Fibroblast of peridontal ligament (primary cell): ENCODE measurements at regions not wholly inside any gene's neighbourhood (a gene's known extent, or its start where the extent isn't known, plus 50 kb on each side); places are given as distances from the start of the nearest gene placed in this dataset.

ENCODE experiments used
- DNase-seq: peaks from one replicate; pipeline ENCODE4 v3.0.0-alpha.2; 2010; ENCODE audit errors: extremely low read depth

DNA sequence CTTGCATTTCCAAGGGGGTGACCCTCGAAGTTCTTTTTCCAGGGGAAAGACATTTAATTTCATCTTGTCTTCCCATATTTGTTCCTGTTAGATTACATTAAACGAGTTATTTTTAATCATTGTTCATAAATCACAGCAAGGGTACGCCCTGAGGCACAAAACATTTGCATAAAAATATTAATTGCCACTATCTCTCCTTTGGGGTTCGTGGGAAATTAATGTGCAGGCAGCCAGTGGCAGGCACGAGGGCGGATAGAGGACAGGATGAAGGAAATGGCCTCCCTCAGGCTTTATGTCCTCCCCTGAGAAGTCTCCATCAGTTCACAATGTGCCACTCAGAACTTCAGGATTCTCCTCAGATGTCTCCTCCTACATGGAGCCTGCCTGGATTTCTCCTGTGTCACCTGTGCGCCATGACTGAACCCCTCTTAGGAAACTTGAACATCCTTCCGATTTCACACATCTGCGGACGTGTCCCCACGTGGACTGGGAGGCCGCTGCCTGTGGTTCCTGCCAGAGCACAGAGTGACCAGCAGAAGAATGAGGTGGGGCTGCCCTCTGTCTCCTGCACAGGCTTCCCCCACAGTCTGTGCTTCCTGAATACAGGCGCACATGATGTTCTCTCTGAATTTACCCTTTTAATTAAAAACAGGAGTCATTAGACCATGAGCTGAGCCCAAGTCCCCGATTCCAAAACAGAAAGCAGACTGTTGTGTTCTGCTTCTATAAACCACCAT is 1085.9 kb downstream of the TBC1D22A start:
- no peak for DNase-seq

DNA sequence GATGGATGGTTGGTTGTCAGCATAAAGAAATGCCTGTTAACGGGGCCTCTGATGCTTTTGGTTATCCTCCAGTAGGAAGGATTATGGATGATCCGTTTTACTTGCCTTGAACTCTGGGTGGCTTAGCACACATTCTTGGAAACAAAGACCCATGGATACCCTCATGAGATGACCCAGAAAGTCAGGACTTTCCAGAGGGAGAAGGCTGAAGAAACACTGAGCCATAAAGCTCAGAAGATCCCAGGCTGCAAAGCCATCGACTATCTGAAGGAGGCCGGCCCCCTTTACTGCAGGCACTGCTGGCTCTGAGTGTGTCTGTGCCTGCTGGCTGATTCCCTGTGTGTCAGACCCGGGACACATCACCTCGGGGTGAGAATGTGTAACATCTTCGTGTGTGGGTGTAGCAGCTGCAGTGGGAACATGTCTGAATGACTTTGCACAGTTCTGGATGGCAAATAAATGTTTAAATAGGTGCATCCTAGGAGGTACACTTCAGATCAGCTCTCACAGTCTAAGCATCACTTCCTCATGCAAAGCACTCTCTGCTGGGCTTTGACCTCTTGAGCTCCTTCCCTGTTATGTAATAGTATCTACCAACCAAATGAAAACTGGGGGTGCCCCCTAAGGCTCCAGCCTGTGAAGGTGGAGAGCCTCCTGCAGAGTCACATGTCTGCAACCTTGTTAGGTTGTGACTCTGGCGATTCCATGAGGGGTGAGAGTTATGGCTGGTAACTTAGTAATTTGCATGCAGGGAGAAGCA is 1084.9 kb downstream of the TBC1D22A start:
- DNase-seq: no peak

DNA sequence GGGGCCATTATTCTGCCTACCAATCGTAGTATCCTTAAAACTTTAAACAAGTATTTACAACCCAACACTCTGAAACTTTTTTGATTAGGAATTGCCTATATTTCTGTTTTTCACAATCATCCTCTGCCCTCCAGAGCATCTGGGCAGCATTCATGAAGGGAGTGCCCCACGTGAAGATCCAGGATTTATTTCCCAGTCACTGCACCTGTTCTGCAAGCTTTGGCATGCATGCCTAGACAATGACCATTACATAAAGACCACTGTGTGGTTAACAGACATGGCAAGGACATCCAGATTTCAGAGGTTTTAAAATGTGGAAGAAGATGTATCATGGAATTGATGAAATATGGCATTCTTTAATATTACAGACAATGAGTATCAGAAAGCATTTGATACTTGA is 1083.8 kb downstream of the TBC1D22A start:
- no peak for DNase-seq

DNA sequence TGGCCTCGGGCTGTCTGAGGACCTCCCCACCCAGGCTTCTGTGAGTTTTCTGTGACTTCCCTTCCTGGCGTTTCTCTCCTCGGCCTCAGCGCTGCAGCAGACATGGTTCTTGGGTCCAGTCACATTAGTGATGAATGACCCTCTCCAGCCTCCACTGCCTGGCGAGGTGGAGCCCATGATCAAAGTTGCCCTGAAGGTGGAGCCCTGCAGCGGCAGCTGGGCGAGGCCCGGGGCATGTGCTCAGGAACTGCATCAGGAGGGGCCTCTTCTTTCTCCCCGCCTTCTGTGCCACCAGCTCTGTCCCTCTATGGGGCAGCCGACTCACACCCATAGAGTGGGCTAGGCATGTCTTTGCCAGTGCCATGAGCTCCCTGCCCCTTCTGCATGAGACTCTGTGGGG is 1079.7 kb downstream of the TBC1D22A start:
- DNase-seq: no peak

DNA sequence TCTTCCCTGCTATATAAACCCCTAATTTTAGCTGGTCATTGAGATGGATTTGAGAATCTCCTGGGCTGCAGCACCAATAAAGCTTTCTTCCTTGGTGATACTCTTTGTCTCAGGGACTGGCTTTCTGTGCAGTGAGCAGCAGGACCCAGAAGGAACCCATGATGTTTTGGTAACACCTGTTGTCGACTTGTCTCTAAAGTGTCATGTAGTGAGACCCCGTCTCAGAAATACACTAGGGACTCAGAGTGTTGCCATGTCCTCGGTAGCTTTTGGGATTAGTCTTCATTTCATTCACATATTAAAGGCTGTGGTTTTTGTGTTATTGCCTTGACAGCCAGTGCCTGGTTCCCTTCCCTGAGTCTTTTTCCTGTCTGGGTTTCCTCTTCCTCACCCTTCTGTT is 1078.7 kb downstream of the TBC1D22A start:
- no peak for DNase-seq

DNA sequence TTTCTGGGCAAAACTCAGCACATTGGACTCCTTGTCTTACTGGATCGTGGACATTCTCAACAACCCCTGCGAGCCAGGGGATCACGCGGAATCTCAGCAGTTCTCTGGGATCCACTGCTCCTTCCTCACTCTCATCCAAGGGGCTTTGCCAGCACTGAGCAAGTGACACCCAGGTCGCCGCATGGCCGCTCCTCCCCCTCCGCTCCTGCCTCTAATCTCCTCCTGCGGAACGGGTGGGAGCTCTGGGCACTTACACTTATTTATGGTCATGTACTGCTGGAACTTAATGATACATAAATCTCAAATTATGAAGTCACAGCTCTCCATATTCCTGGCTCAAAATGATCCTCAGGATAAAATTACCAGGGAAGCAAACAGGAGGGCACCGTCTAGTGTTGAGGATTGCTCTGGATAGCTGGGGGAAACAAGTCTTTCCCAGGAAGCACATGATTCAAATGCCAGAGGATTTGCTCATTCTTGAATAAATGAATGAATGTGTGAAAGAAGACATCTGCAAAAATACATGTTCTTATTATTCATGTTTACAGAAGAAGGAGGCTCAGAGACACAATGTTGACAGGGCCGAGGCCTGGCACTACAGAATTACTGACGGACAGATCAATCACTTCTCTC is 1077.3 kb downstream of the TBC1D22A start:
- no peak for DNase-seq

DNA sequence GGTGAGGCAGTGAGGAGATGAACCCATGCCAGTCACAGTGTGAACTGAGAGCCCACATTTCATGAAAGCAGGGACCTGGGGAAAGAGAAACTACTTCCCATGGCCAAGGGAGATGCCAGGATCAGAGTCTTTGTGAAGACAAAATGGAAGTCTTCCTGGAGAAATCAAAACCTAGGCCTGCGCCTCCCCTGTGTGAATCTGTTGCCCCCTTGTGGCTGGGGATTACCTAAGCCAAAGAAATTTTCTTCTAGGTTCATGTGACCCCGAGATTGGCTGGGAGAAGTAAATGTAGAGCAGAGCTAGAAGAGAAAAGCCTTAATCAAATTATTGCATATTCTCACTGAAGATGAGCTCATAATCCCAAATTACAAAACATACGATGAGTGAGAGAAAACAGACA is 1075.3 kb downstream of the TBC1D22A start:
- no peak for DNase-seq

DNA sequence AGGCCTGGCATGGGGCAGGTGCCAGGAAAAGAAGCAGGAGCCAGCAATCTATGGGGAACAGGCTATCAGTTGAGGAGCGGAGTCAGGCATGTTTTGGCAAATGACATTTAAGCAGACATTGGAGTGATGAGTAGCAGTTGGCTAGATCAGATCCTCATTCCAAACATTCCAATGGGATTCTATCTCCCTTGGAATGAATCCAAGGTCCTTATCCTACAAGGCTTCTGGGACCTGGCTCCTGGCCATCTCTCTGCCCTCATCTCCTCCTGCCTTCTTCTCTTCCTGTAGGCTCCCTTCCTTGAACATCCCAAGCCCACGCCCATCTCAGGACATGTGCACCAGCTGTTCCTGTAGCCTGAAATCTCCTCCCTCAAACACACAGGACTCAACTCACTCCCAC is 1074.5 kb downstream of the TBC1D22A start:
- DNase-seq: no peak

DNA sequence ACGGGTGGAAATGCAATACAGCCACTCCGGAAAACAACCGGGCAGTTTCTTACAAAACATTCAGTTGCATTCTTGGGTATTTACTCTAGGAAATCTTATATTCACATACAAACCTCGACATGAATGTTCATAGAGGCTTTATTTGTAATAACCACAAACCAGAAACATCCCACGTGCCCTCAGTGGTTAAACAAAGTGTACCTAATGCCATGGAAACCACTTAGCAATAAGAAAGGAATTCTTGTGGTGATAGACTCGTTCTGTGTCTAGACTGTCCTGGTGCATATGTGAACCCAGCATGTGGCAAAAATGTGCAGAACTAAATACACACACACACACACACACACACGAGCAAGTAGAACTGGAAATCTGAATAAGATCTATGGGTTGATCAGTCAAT is 1073.3 kb downstream of the TBC1D22A start:
- peak; percentile 1 for DNase-seq

DNA sequence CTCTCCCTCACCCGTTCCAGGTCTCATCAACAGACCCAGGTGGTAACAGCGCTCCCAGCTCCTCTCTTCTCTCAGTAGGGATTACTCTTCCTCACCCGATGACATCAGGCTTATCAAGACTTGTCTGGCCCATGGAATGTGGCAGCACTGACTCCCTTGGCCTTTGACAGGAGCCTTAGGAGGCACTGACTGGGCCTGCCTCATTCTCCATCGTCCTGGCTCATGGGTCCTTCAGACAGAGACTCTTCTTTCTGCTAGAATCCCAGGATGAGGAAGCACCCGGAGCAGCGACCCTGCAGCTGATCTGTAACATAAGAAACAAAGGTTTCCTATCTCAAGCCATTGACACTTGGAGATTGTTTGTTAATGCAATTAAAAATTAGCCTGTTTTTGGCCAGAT is 1063.6 kb downstream of the TBC1D22A start:
- DNase-seq: no peak

DNA sequence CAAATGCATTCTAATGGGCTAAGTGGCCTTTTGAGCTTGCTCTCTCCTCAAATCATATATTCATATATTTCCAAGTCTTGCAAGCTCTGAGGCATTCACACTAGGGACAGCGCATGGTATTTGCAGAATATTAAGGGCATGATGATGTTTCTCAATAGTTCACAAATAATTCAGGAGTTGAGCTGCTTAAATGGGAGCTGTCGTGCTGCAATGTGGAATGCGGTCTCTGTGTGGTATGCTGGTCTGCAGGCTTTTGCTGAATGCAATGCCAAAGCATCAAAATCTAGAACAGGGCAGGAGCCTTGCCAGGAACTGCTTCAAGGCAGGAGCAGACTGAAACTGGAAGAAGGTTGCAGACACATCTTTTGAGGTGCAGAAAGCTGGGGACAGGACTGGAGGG is 1060.0 kb downstream of the TBC1D22A start:
- no peak for DNase-seq

DNA sequence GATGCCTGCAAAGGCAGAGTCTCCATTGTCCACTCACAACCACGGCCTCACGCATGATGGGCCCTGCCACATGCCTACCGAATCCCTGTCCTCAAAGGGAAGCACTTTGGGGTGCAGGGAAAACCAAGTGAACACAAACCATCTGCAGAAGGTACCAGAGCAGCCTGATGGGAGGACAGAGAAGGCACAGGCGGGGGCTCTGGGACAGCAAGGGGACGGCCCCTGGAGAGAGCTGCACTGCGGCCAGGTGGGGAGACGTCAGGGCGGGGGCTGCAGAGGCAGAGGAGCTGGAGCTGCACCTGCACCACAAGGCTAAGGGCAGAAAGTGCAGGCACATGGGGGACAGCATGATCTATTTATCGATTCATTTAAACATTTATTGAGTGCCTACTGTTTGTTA is 1056.0 kb downstream of the TBC1D22A start:
- no peak for DNase-seq

DNA sequence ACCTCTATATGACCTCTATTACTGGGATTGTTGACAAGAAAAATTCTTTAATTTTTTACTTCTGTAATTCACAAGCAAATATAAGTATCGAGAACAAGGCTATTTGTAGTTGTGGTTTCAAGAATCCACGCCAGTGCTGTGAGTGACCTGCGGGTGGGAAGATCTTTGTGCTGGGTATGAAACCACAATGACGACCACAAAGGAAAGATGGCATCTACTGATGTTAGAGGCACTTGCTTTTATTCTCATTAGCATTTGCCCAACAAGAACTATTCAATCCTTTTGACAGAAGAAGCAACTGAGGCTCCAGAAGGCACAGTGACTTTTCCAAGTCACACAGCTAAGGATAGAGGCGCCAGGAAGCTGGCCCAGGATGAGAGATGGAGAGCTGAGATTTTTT is 1054.9 kb downstream of the TBC1D22A start:
- no peak for DNase-seq

DNA sequence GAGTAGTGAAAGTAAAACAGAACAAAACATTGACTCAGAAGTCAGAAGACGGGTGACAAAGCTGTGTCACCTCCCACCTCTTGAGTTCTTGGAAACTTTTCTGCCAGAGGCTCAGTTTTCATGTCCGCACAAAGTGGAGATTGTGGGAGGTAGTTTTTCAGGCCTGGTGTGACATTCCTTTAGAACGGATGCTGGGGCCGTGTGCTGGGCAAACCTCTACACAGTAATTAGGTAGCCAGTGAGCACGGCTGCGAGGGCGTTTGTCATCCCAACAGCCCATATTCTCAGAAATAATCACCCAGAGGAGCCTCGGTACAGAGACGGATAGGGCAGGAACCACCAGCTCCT is 1054.4 kb downstream of the TBC1D22A start:
- DNase-seq: no peak

DNA sequence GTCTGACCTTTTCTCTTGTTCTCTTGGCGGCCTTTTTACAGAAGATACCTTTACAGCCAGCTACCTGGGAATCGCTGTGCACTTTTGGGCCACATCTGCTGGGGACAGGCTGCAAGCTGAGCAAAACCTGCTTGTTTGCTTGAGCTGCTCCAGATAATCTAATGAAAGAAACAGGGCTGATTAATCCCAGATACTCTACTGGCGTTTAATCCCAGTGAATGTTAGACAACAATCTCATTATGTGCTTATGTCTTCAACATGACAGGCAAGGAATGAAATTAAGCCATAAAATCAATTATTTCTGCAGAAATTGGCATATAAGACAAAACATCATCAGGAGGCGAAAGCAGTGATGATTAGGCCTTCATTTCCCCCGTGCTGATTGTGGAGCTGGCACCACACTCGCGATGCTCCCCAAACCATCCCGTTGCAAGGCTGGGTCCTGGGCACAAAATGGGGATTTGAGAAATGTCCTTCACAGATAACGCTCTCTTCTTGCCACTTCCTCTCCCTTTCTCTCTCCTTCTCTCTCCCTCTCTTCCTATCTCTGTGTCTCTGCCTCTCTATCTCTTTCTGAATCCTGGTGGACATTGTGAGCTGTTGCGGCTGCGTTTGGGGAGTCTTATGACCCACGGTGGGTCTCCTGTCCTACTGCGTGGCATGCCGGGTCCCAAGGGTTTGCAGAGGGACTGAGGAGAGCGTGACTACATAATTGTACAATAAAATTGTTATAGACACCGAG is 1053.8 kb downstream of the TBC1D22A start:
- no peak for DNase-seq

DNA sequence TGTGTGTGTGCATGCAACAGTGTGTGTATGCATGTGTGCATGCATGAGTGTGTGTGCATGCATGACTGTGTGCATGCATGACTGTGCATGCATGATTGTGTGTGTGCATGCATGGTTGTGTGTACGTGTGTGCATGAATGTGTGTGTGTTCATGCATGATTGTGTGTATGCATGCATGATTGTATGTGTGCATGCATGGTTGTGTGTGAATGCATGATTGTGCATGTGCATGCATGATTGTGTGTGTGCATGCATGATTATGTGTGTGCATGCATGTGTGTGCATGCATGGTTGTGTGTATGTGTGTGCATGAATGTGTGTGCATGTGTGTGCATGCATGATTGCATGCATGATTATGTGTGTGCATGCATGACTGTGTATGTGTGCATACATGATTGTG is 1052.0 kb downstream of the TBC1D22A start:
- no peak for DNase-seq

DNA sequence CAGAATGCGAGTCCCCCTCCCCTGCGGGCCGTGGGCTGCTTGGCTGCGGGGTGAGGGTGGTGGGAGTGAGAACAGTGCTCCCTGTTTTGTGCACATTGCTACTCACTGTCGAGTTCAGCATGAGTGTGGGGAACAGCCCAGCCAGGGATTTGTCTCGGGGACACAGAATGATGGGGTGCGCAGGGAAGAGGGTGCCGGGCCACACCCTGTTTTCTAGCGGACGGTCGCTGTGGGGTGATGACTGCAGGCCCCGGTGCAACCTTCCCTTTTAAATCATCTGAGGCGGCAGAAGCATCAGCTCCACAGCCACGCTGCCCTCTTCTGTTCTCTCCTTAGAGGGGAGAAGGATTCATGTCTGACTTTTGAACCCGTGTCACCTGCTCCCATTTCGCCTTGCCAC is 1051.2 kb downstream of the TBC1D22A start:
- DNase-seq: no peak

DNA sequence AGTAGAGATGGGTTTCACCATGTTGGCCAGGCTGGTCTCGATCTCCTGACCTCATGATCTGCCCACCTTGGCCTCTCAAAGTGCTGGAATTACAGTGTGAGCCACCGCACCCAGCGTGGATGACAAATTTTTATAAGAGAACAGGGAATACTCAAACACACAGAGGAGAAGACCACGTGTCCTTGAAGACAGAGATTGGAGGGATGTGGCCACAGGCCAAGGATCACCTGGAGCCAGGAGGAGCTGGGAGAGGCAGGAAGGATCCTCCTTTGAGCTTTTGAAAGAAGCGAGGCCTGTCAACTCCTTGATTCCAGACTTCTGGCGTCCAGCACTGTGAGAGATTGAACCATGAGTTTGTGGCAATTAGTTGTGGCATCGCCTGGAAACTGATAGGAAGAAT is 1049.5 kb downstream of the TBC1D22A start:
- DNase-seq: no peak

DNA sequence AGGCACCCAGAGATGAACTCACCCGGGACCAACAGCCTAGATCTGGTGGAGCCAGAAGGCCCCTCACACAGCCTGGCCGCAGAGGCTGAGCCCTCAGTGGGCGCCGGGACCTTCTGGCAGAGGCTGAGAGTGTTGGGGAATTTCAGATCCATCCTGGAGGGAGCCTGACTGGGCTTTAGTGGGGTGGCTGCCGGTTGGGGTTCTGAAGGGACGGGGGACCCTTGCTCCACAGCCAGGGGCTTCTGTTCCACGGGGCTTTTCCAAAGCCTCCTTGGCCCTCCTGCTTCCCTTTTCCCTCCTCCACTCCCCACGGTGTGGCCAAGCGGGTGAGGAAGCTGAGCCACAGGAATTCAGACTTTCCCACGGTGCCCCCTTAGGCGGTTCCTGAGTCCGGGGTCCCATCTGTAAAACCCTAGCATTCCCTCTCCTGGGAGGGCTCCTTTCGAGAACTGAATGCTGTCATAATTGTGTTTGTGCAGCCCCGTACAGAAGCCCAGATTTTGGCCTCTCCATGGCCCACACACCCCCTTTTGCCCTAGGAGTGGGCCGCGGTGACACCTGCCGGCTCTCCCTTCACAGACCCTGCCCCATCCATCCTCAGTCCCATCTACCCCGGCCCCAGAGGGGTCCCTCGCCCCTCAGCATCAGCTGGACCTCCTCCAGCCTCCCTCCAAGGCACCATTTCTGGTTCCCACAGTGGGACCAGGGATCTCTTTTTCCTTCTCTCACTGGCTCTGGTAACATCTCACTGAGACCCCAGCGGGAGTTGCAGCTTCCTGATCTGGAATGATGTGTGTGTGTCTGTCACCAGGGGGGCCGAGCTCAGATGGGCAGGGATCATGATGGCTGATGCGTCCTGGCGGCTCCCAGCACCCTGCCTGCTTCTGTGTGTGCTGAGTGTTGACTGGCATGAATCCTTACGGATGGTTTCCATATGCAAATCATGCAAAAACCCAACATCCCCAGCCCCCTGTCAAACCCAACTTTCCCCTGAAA is 1048.4 kb downstream of the TBC1D22A start:
- no peak for DNase-seq

DNA sequence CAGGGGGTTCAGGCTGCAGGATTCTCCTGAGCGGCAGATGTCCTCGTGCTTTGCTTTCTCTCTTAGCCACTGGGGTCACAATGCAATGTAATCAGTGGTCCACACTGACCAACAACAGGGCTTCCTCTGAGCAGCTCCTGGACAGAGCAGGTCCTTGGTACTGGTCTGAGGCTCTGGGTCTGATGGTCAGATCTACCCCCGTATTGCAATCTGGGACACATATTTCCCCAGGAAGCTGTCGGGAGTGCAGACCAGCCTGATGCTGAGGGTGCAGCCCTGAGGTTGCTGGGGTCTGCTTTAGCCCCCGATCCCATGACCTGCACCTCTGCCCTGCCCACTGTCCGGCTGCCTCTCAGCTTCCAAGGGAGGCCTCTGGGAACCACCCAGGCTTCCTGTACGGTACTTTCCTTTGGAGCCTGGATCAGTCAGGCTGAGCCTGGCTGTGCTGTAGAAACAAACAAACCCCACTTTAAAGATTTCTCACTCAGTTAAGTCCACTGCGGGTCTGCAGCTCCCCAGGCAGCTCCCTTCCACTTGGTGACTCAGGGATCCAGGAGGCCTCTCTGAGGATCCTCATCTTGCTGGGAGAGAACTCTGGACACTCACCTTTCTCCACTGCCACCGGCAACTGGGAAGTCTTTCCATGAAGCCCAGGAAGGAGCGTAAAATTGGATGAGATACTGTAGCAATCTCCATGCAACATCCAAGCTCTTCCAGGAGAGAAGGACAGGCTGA is 1046.6 kb downstream of the TBC1D22A start:
- no peak for DNase-seq

DNA sequence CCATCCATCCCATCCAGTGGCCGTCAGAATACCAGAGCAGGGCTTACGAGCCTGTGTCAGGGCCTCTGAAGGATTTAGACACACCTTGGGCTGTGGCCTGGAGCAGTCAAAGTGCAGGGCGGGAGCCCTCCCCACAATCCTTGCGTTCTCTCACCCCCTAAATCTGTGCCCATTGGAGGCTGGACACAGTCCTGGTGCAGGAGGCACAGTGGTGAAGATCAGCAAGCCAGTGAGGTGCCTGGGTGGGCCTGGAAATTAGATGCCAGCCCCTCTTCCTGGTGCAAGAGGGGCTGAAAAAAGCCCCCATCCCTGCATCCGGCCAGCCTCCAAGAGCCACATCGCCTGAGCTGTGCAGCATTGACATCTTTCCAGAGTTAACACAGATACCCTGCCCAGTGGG is 1045.8 kb downstream of the TBC1D22A start:
- DNase-seq: no peak
